ENCODE measurements at regions not wholly inside any gene's neighbourhood (a gene's known extent, or its start where the extent isn't known, plus 50 kb on each side); places are given as distances from the start of the nearest gene placed in this dataset.

- TF ChIP-seq CTCF (conservative IDR thresholded peaks at IDR 0.05; ENCODE audit: low read depth, low read length) (no peak), POLR2A (IDR thresholded peaks at IDR 0.05; ENCODE audit: low read depth, low read length) (no peak), RCOR1 (IDR thresholded peaks at IDR 0.05; ENCODE audit: insufficient replicate concordance, low read length) (no peak), ELK1 (IDR thresholded peaks at IDR 0.05; ENCODE audit: borderline replicate concordance, low read depth, low read length) (no peak), CHD1 (IDR thresholded peaks at IDR 0.05; ENCODE audit: low read depth, low read length) (no peak), CEBPB (IDR thresholded peaks at IDR 0.05; ENCODE audit: low read depth, low read length) (no peak), BHLHE40 (IDR thresholded peaks at IDR 0.05; ENCODE audit: low read depth, low read length) (no peak)
Observed at GRCh38 chr15:66936861-66937582, 128.4 kb upstream of the SMAD3 start.
